ENCODE measurements at regions not wholly inside any gene's neighbourhood (a gene's known extent, or its start where the extent isn't known, plus 50 kb on each side); places are given as distances from the start of the nearest gene placed in this dataset.

GRCh38 chr10:37582237-37582636 is 275.2 kb downstream of the ZNF248 start:
- H3K4me3 ChIP-seq (ENCODE audit: low read depth in 1 of 2, low read length in 2 of 2): no peak overlapping the region
- no peak overlapping the region for H3K27ac ChIP-seq (ENCODE audit: low read depth, low read length)
- H3K36me3 ChIP-seq (ENCODE audit: control insufficient read depth in 1 of 2, insufficient read depth in 2 of 2, low read length in 2 of 2): no peaks in the 10 kb centered on the region
- H3K4me1 ChIP-seq (ENCODE audit: control insufficient read depth in 1 of 2, insufficient read depth in 2 of 2, low read length in 2 of 2): no peaks in the 10 kb centered on the region
- no peak overlapping the region for H3K9ac ChIP-seq (ENCODE audit: low read depth in 1 of 2, low read length in 2 of 2)
- H3K9me3 ChIP-seq (ENCODE audit: control insufficient read depth in 1 of 2, low read length in 2 of 2): no peaks in the 10 kb centered on the region
- no peaks in the 10 kb centered on the region for H3K27me3 ChIP-seq (ENCODE audit: control insufficient read depth in 1 of 2, insufficient read depth in 2 of 2, low read length in 2 of 2)

DNA sequence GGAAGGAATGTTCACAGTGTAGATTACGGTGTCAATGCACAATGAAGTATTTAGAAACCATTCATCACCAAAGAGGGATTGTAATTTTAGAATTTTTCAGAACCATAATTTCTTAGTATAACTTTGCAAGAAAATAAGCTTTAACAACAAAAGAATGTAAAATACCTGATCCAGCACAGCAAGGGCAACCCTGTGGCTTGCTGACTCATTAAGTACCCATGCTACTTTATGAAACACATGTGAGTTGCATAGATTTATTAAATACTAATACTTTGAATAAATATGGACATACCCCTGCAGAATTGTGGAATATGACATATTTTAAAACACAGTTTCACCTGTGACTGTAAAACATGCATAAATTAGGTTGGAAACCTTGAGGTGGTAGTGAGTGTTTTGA is 281.3 kb downstream of the ZNF248 start:
- H3K27ac ChIP-seq (ENCODE audit: low read depth, low read length): no peak overlapping the region
- H3K4me1 ChIP-seq (ENCODE audit: control insufficient read depth in 1 of 2, insufficient read depth in 2 of 2, low read length in 2 of 2): no peaks in the 10 kb centered on the region
- no peaks in the 10 kb centered on the region for H3K36me3 ChIP-seq (ENCODE audit: control insufficient read depth in 1 of 2, insufficient read depth in 2 of 2, low read length in 2 of 2)
- no peak overlapping the region for H3K9ac ChIP-seq (ENCODE audit: low read depth in 1 of 2, low read length in 2 of 2)
- no peak overlapping the region for H3K4me3 ChIP-seq (ENCODE audit: low read depth in 1 of 2, low read length in 2 of 2)
- peaks cover 4 to 15% of the 10 kb centered on the region in 2 donors for H3K9me3 ChIP-seq (ENCODE audit: control insufficient read depth in 1 of 2, low read length in 2 of 2)
- H3K27me3 ChIP-seq (ENCODE audit: control insufficient read depth in 1 of 2, insufficient read depth in 2 of 2, low read length in 2 of 2): no peaks in the 10 kb centered on the region

- H3K9me3 ChIP-seq (ENCODE audit: control insufficient read depth in 1 of 2, low read length in 2 of 2): peaks cover 9 to 27% of the 10 kb centered on the region in 2 donors
- H3K27me3 ChIP-seq (ENCODE audit: control insufficient read depth in 1 of 2, insufficient read depth in 2 of 2, low read length in 2 of 2): no peaks in the 10 kb centered on the region
- H3K9ac ChIP-seq (ENCODE audit: low read depth in 1 of 2, low read length in 2 of 2): no peak overlapping the region
- no peak overlapping the region for H3K4me3 ChIP-seq (ENCODE audit: low read depth in 1 of 2, low read length in 2 of 2)
- no peak overlapping the region for H3K27ac ChIP-seq (ENCODE audit: low read depth, low read length)
- no peaks in the 10 kb centered on the region for H3K36me3 ChIP-seq (ENCODE audit: control insufficient read depth in 1 of 2, insufficient read depth in 2 of 2, low read length in 2 of 2)
- H3K4me1 ChIP-seq (ENCODE audit: control insufficient read depth in 1 of 2, insufficient read depth in 2 of 2, low read length in 2 of 2): no peaks in the 10 kb centered on the region
These were observed 285.2 kb downstream of the ZNF248 start for GRCh38 chr10:37572206-37572605.

DNA sequence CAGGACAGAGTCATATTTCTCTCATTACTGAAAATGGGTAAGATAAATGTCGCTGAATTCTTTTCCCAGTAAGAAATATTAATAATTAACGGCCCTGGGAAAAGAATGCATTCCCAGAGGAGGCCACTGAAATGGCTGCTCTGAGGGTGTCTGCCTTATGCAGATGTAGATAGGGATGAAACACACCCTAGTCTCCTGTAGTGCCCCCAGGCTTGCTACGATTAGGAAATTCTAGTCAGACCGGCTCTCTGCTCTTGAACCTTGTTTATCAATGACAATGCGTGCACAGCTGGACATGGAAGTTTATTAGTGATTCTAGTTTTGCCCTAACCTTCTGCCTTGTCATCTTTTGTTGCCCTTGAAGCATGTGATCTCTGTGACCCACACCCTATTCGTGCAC is 291.1 kb downstream of the ZNF248 start:
- Histone ChIP-seq H3K27ac (ENCODE audit: low read depth, low read length) (no peak overlapping the region), H3K4me3 (ENCODE audit: low read depth in 1 of 2, low read length in 2 of 2) (no peak overlapping the region), H3K36me3 (ENCODE audit: control insufficient read depth in 1 of 2, insufficient read depth in 2 of 2, low read length in 2 of 2) (no peaks in the 10 kb centered on the region), H3K4me1 (ENCODE audit: control insufficient read depth in 1 of 2, insufficient read depth in 2 of 2, low read length in 2 of 2) (no peaks in the 10 kb centered on the region), H3K9me3 (ENCODE audit: control insufficient read depth in 1 of 2, low read length in 2 of 2) (peaks cover 14 to 17% of the 10 kb centered on the region in 2 donors), H3K9ac (ENCODE audit: low read depth in 1 of 2, low read length in 2 of 2) (no peak overlapping the region), H3K27me3 (ENCODE audit: control insufficient read depth in 1 of 2, insufficient read depth in 2 of 2, low read length in 2 of 2) (no peaks in the 10 kb centered on the region)

DNA sequence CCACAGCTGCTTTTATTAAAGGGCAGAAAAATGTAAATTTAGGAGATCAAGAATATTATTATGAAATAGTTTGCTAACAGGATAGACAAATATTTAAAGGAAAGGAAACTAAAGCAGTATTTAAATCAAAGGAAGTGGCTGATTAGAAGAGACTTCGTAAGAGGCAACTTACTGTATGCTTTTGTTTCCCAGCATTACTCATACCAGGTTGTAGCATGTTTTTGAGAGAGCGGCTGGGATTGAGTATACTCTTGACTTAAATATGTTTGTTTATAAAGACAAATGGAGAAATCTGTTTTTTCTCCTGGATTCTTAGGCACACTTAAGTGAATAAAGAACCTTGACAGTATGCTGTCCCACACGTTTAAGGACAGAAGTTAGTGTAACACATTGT is 293.7 kb downstream of the ZNF248 start:
- no peaks in the 10 kb centered on the region for H3K27me3 ChIP-seq (ENCODE audit: control insufficient read depth in 1 of 2, insufficient read depth in 2 of 2, low read length in 2 of 2)
- peaks cover 6% of the 10 kb centered on the region in 2 donors for H3K9me3 ChIP-seq (ENCODE audit: control insufficient read depth in 1 of 2, low read length in 2 of 2)
- H3K4me3 ChIP-seq (ENCODE audit: low read depth in 1 of 2, low read length in 2 of 2): no peak overlapping the region

DNA sequence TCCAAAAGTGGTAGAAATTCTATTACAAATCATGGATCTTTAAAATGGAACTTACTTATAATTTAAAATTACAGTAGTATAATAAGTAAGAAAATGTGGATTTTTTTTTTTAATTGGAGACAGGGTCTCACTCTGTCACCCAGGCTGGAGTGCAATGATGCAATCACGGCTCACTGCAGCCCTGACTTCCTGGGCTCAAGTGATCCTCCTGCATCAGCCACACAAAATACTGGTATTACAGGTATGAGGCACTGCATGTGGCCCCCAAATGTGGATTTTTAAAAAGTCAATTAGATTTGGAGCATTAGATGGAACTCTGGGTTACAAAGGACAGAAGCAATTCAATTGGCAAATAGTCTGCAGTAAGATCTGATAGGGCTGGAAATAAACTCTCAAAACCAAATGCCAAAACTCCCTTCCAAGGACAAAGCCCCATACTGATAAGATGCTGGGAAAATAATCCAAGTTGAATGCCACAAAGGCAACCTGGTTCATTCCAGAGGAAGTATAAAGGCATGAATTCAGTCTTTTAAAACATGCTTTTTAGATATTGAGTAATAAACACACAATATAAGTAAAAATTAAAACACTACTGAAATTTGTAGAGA is 294.2 kb downstream of the ZNF248 start:
- H3K27me3 ChIP-seq (ENCODE audit: control insufficient read depth in 1 of 2, insufficient read depth in 2 of 2, low read length in 2 of 2): no peaks in the 10 kb centered on the region
- no peak overlapping the region for H3K27ac ChIP-seq (ENCODE audit: low read depth, low read length)
- H3K36me3 ChIP-seq (ENCODE audit: control insufficient read depth in 1 of 2, insufficient read depth in 2 of 2, low read length in 2 of 2): no peaks in the 10 kb centered on the region
- H3K9me3 ChIP-seq (ENCODE audit: control insufficient read depth in 1 of 2, low read length in 2 of 2): peaks cover 6% of the 10 kb centered on the region in 2 donors
- no peaks in the 10 kb centered on the region for H3K4me1 ChIP-seq (ENCODE audit: control insufficient read depth in 1 of 2, insufficient read depth in 2 of 2, low read length in 2 of 2)
- H3K4me3 ChIP-seq (ENCODE audit: low read depth in 1 of 2, low read length in 2 of 2): no peak overlapping the region
- no peak overlapping the region for H3K9ac ChIP-seq (ENCODE audit: low read depth in 1 of 2, low read length in 2 of 2)

More for the DNA sequence above, 293.7 kb downstream of the ZNF248 start:
- no peak overlapping the region for H3K27ac ChIP-seq (ENCODE audit: low read depth, low read length)
- no peak overlapping the region for H3K9ac ChIP-seq (ENCODE audit: low read depth in 1 of 2, low read length in 2 of 2)
- H3K4me1 ChIP-seq (ENCODE audit: control insufficient read depth in 1 of 2, insufficient read depth in 2 of 2, low read length in 2 of 2): no peaks in the 10 kb centered on the region
- H3K36me3 ChIP-seq (ENCODE audit: control insufficient read depth in 1 of 2, insufficient read depth in 2 of 2, low read length in 2 of 2): no peaks in the 10 kb centered on the region

- Histone ChIP-seq H3K36me3 (ENCODE audit: control insufficient read depth in 1 of 2, insufficient read depth in 2 of 2, low read length in 2 of 2) (no peaks in the 10 kb centered on the region), H3K4me3 (ENCODE audit: low read depth in 1 of 2, low read length in 2 of 2) (no peak overlapping the region), H3K27me3 (ENCODE audit: control insufficient read depth in 1 of 2, insufficient read depth in 2 of 2, low read length in 2 of 2) (no peaks in the 10 kb centered on the region), H3K27ac (ENCODE audit: low read depth, low read length) (no peak overlapping the region), H3K4me1 (ENCODE audit: control insufficient read depth in 1 of 2, insufficient read depth in 2 of 2, low read length in 2 of 2) (no peaks in the 10 kb centered on the region), H3K9me3 (ENCODE audit: control insufficient read depth in 1 of 2, low read length in 2 of 2) (peaks cover 0 to 5% of the 10 kb centered on the region in 2 donors), H3K9ac (ENCODE audit: low read depth in 1 of 2, low read length in 2 of 2) (no peak overlapping the region)
These were observed 304.5 kb downstream of the ZNF248 start for GRCh38 chr10:37552881-37553280.

GRCh38 chr10:37549054-37549453 is 308.4 kb downstream of the ZNF248 start:
- no peak overlapping the region for H3K9ac ChIP-seq (ENCODE audit: low read depth in 1 of 2, low read length in 2 of 2)
- H3K27ac ChIP-seq (ENCODE audit: low read depth, low read length): no peak overlapping the region
- H3K27me3 ChIP-seq (ENCODE audit: control insufficient read depth in 1 of 2, insufficient read depth in 2 of 2, low read length in 2 of 2): no peaks in the 10 kb centered on the region
- H3K9me3 ChIP-seq (ENCODE audit: control insufficient read depth in 1 of 2, low read length in 2 of 2): peaks cover 0 to 5% of the 10 kb centered on the region in 2 donors
- H3K4me3 ChIP-seq (ENCODE audit: low read depth in 1 of 2, low read length in 2 of 2): no peak overlapping the region
- H3K4me1 ChIP-seq (ENCODE audit: control insufficient read depth in 1 of 2, insufficient read depth in 2 of 2, low read length in 2 of 2): no peaks in the 10 kb centered on the region
- no peaks in the 10 kb centered on the region for H3K36me3 ChIP-seq (ENCODE audit: control insufficient read depth in 1 of 2, insufficient read depth in 2 of 2, low read length in 2 of 2)

GRCh38 chr10:37535459-37536246 is 321.8 kb downstream of the ZNF248 start:
- H3K4me1 ChIP-seq (ENCODE audit: control insufficient read depth in 1 of 2, insufficient read depth in 2 of 2, low read length in 2 of 2): no peaks in the 10 kb centered on the region

DNA sequence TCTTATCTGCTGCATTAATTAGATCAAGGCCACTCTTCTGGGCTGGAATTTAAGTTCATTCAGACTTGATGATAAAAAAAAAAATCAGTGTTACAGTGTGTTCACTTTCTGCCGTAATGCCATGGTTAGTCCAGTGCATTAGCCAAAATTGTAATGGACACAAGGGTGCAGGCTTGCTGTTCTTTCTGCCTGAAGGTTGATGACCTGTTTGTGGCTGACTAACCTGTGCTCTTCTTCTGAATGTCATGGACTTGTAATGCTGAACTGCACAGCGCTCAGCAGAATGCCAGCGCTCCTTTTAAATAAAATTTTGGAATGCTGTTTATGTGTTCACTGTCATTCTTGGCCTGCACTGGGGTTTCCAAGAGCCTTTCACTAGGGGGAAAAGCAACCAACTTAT is 323.2 kb downstream of the ZNF248 start:
- no peaks in the 10 kb centered on the region for H3K36me3 ChIP-seq (ENCODE audit: control insufficient read depth in 1 of 2, insufficient read depth in 2 of 2, low read length in 2 of 2)
- H3K27me3 ChIP-seq (ENCODE audit: control insufficient read depth in 1 of 2, insufficient read depth in 2 of 2, low read length in 2 of 2): no peaks in the 10 kb centered on the region
- H3K4me1 ChIP-seq (ENCODE audit: control insufficient read depth in 1 of 2, insufficient read depth in 2 of 2, low read length in 2 of 2): no peaks in the 10 kb centered on the region
- no peak overlapping the region for H3K27ac ChIP-seq (ENCODE audit: low read depth, low read length)
- H3K4me3 ChIP-seq (ENCODE audit: low read depth in 1 of 2, low read length in 2 of 2): no peak overlapping the region
- peaks cover 0 to 3% of the 10 kb centered on the region in 2 donors for H3K9me3 ChIP-seq (ENCODE audit: control insufficient read depth in 1 of 2, low read length in 2 of 2)
- no peak overlapping the region for H3K9ac ChIP-seq (ENCODE audit: low read depth in 1 of 2, low read length in 2 of 2)

More at GRCh38 chr10:37535459-37536246, 321.8 kb downstream of the ZNF248 start:
- Histone ChIP-seq H3K9me3 (ENCODE audit: control insufficient read depth in 1 of 2, low read length in 2 of 2) (peaks cover 0 to 3% of the 10 kb centered on the region in 2 donors), H3K27ac (ENCODE audit: low read depth, low read length) (no peak overlapping the region), H3K9ac (ENCODE audit: low read depth in 1 of 2, low read length in 2 of 2) (no peak overlapping the region), H3K4me3 (ENCODE audit: low read depth in 1 of 2, low read length in 2 of 2) (no peak overlapping the region), H3K27me3 (ENCODE audit: control insufficient read depth in 1 of 2, insufficient read depth in 2 of 2, low read length in 2 of 2) (no peaks in the 10 kb centered on the region), H3K36me3 (ENCODE audit: control insufficient read depth in 1 of 2, insufficient read depth in 2 of 2, low read length in 2 of 2) (no peaks in the 10 kb centered on the region)
